ENCODE measurements at regions not wholly inside any gene's neighbourhood (a gene's known extent, or its start where the extent isn't known, plus 50 kb on each side); places are given as distances from the start of the nearest gene placed in this dataset.

- no peaks in the 10 kb centered on the region for H3K36me3 Mint-ChIP-seq (ENCODE audit: low read depth)
- H3K4me1 Mint-ChIP-seq: no peaks in the 10 kb centered on the region
- H3K27me3 Mint-ChIP-seq (ENCODE audit: low read depth): no peaks in the 10 kb centered on the region
- no peaks in the 10 kb centered on the region for H3K9me3 Mint-ChIP-seq
- TF ChIP-seq CTCF (IDR thresholded peaks at IDR 0.05; ENCODE audit: unreplicated experiment in 3 of 3): no peak
- no peak overlapping the region for H3K27ac Mint-ChIP-seq
- H3K4me3 Mint-ChIP-seq: no peak overlapping the region
Observed at GRCh38 chr4:107468156-107468555, 251.9 kb downstream of the PAPSS1 start.

- no peaks in the 10 kb centered on the region for H3K36me3 Mint-ChIP-seq (ENCODE audit: low read depth)
- TF ChIP-seq CTCF (IDR thresholded peaks at IDR 0.05; ENCODE audit: unreplicated experiment in 3 of 3): no peak
- no peaks in the 10 kb centered on the region for H3K4me1 Mint-ChIP-seq
- H3K9me3 Mint-ChIP-seq: no peaks in the 10 kb centered on the region
- H3K4me3 Mint-ChIP-seq: no peak overlapping the region
- H3K27me3 Mint-ChIP-seq (ENCODE audit: low read depth): no peaks in the 10 kb centered on the region
- no peak overlapping the region for H3K27ac Mint-ChIP-seq
Observed at GRCh38 chr4:107467461-107467860, 252.6 kb downstream of the PAPSS1 start.

GRCh38 chr4:107458194-107458593, 261.8 kb downstream of the PAPSS1 start:
- Mint-ChIP-seq H3K36me3 (ENCODE audit: low read depth) (no peaks in the 10 kb centered on the region), H3K4me1 (peaks cover 2% of the 10 kb centered on the region), H3K27me3 (ENCODE audit: low read depth) (peaks cover 3% of the 10 kb centered on the region), H3K4me3 (no peak overlapping the region), H3K9me3 (peaks cover 12% of the 10 kb centered on the region), H3K27ac (no peak overlapping the region)
- no peak for TF ChIP-seq CTCF (IDR thresholded peaks at IDR 0.05; ENCODE audit: unreplicated experiment in 3 of 3)

GRCh38 chr4:107453987-107454386, 266.0 kb downstream of the PAPSS1 start:
- Mint-ChIP-seq H3K27me3 (ENCODE audit: low read depth) (peaks cover 3% of the 10 kb centered on the region), H3K27ac (peak overlapping the region in 2 of 3 experiments; percentile 1 to 69), H3K9me3 (no peaks in the 10 kb centered on the region), H3K4me3 (no peak overlapping the region), H3K4me1 (peaks cover 13% of the 10 kb centered on the region), H3K36me3 (ENCODE audit: low read depth) (no peaks in the 10 kb centered on the region)
- no peak for TF ChIP-seq CTCF (IDR thresholded peaks at IDR 0.05; ENCODE audit: unreplicated experiment in 3 of 3)

- Mint-ChIP-seq H3K4me3 (no peak overlapping the region), H3K4me1 (peaks cover 13% of the 10 kb centered on the region), H3K27me3 (ENCODE audit: low read depth) (no peaks in the 10 kb centered on the region), H3K36me3 (ENCODE audit: low read depth) (peaks cover 4% of the 10 kb centered on the region), H3K27ac (peak overlapping the region; percentile 55 to 78 (median 67)), H3K9me3 (no peaks in the 10 kb centered on the region)
- no peak for TF ChIP-seq CTCF (IDR thresholded peaks at IDR 0.05; ENCODE audit: unreplicated experiment in 3 of 3)
Observed at GRCh38 chr4:107452717-107453630, 267.1 kb downstream of the PAPSS1 start.
